ENCODE measurements at regions not wholly inside any gene's neighbourhood (a gene's known extent, or its start where the extent isn't known, plus 50 kb on each side); places are given as distances from the start of the nearest gene placed in this dataset.
A peak's percentile ranks its signal among the peaks of the same experiment; 100 is the strongest.

DNA sequence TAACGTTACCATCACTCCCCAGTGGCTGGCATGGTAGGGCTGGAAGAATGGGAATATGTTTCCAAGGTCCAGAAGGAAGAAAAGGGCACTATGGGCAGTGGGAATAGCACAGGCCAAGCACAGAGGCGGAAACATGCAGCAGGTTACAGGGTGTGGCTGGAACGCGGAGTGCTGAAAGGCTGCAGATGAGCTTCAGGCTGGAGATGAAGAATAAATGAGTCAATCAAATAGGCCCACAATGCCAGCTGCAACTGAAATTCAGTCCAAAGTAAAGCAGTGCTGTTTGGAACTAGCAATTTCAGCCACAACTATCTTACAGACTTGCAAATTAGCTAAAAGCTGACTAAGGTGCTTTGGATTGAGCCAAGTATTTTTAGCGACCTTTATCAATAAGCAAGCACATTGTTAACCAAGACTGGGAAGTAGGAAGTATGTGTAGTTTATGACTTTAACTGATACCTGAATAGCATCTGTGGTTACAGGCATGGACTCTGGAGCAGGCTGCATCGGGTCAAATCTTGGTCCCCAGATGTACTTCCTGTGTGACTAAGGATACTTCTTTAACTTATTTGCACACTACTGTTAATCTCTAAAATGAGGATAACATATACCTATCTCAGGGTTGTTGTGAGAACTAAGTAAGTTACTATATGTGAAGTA lies 77.5 kb upstream of the CTTNBP2 start (continued):
- TF ChIP-seq POLR2AphosphoS2 (conservative IDR thresholded peaks at IDR 0.05; ENCODE audit: low read length) (no peak), BHLHE40 (IDR thresholded peaks at IDR 0.05; ENCODE audit: low read depth, low read length) (no peak), JUNB (IDR thresholded peaks at IDR 0.05) (no peak), ZFP36 (IDR thresholded peaks at IDR 0.05; ENCODE audit: borderline replicate concordance, partially characterized antibody) (no peak)
- TF ChIP-seq, protein P1, sequence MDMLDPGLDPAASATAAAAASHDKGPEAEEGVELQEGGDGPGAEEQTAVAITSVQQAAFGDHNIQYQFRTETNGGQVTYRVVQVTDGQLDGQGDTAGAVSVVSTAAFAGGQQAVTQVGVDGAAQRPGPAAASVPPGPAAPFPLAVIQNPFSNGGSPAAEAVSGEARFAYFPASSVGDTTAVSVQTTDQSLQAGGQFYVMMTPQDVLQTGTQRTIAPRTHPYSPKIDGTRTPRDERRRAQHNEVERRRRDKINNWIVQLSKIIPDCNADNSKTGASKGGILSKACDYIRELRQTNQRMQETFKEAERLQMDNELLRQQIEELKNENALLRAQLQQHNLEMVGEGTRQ (IDR thresholded peaks at IDR 0.05): no peak

GRCh38 chr7:117951285-117951684 lies 78.0 kb upstream of the CTTNBP2 start:
- CTCF ChIA-PET: no interaction called here
- ATAC-seq (peak in 1 of 2 experiments; percentile 47; a peak in 2 of 6 replicates), FAIRE-seq (no peak), DNase-seq (ENCODE audit: low read depth in 1 of 2, low spot score in 1 of 2) (no peak)
- 33% methylated on average over 5 of the region's 5 CpGs for WGBS (ENCODE audit: missing lambda C conversion rate)
- POLR2A ChIA-PET: no interaction called here
- Histone ChIP-seq H3K27ac (no peak overlapping the region), H3K4me1 (no peaks in the 10 kb centered on the region), H3K4me3 (no peak overlapping the region), H3K9me3 (no peaks in the 10 kb centered on the region), H3K4me2 (no peak overlapping the region)
- TF ChIP-seq, protein P2, sequence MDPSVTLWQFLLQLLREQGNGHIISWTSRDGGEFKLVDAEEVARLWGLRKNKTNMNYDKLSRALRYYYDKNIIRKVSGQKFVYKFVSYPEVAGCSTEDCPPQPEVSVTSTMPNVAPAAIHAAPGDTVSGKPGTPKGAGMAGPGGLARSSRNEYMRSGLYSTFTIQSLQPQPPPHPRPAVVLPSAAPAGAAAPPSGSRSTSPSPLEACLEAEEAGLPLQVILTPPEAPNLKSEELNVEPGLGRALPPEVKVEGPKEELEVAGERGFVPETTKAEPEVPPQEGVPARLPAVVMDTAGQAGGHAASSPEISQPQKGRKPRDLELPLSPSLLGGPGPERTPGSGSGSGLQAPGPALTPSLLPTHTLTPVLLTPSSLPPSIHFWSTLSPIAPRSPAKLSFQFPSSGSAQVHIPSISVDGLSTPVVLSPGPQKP (IDR thresholded peaks at IDR 0.05; ENCODE audit: low read depth, low read length): no peak
- no peak for TF ChIP-seq TP53 (CRISPR knock-in tag; IDR thresholded peaks at IDR 0.05)
- no peak for TF ChIP-seq FOXS1 (CRISPR knock-in tag; IDR thresholded peaks at IDR 0.05)
- no peak for TF ChIP-seq ZSCAN20 (CRISPR knock-in tag; IDR thresholded peaks at IDR 0.05)
- TF ChIP-seq MAFK (IDR thresholded peaks at IDR 0.05; ENCODE audit: partially characterized antibody): no peak
- no peak for TF ChIP-seq NR3C1 (IDR thresholded peaks at IDR 0.05)
- TF ChIP-seq RFX5 (IDR thresholded peaks at IDR 0.05): no peak
- no peak for TF ChIP-seq MYC (IDR thresholded peaks at IDR 0.05; ENCODE audit: borderline replicate concordance, low read length)
- TF ChIP-seq, protein P3, sequence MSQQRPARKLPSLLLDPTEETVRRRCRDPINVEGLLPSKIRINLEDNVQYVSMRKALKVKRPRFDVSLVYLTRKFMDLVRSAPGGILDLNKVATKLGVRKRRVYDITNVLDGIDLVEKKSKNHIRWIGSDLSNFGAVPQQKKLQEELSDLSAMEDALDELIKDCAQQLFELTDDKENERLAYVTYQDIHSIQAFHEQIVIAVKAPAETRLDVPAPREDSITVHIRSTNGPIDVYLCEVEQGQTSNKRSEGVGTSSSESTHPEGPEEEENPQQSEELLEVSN (IDR thresholded peaks at IDR 0.05; ENCODE audit: borderline replicate concordance, low read depth): no peak
- TF ChIP-seq CBX2 (IDR thresholded peaks at IDR 0.05; ENCODE audit: borderline replicate concordance, low read depth): no peak
- no peak for TF ChIP-seq RAD21 (conservative IDR thresholded peaks at IDR 0.05 in 1 of 2, IDR thresholded peaks at IDR 0.05 in 1 of 2)
- no peak for TF ChIP-seq FOSL2 (IDR thresholded peaks at IDR 0.05)
- TF ChIP-seq FOSL2 (CRISPR knock-in tag; IDR thresholded peaks at IDR 0.05): no peak
- TF ChIP-seq, protein P4, sequence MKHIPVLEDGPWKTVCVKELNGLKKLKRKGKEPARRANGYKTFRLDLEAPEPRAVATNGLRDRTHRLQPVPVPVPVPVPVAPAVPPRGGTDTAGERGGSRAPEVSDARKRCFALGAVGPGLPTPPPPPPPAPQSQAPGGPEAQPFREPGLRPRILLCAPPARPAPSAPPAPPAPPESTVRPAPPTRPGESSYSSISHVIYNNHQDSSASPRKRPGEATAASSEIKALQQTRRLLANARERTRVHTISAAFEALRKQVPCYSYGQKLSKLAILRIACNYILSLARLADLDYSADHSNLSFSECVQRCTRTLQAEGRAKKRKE (CRISPR knock-in tag; IDR thresholded peaks at IDR 0.05; ENCODE audit: low read depth): no peak
- no peak for TF ChIP-seq TFCP2L1 (CRISPR knock-in tag; IDR thresholded peaks at IDR 0.05)
- no peak for TF ChIP-seq ZFP36 (IDR thresholded peaks at IDR 0.05; ENCODE audit: borderline replicate concordance, partially characterized antibody)
- TF ChIP-seq PHF8 (IDR thresholded peaks at IDR 0.05; ENCODE audit: borderline replicate concordance, low read depth): no peak
- no peak for TF ChIP-seq CEBPB (IDR thresholded peaks at IDR 0.05)
- TF ChIP-seq HOXA7 (CRISPR knock-in tag; IDR thresholded peaks at IDR 0.05): no peak
- TF ChIP-seq EHMT2 (IDR thresholded peaks at IDR 0.05; ENCODE audit: low read depth): no peak

Data from A549 (cell line).